Adrenal gland (tissue), 5 donors: ENCODE measurements at regions not wholly inside any gene's neighbourhood (a gene's known extent, or its start where the extent isn't known, plus 50 kb on each side); places are given as distances from the start of the nearest gene placed in this dataset.

Experiments used
- POLR2A ChIP-seq, 2 donors: fragments of 450-650 bp; IDR thresholded peaks; one replicate each; pipeline ENCODE4 v1.6.1; 2017; ENCODE audit warnings: antibody characterized with exemption in 2 of 2, mild to moderate bottlenecking in 2 of 2, moderate library complexity in 1 of 2
- TF ChIP-seq, protein P1 (sequence below), 6 experiments: fragments of 450-650 bp in 4 of 6; fragments of 200-600 bp in 2 of 6; sonication (generic) in 1 of 6; IDR thresholded peaks; 1 replicate in 5 of 6; 2 replicates in 1 of 6; pipeline versions ENCODE4 v1.5.1 to v1.8.0; 2016 to 2021; ENCODE audit warnings: antibody characterized with exemption in 6 of 6, mild to moderate bottlenecking in 2 of 6, moderate library complexity in 1 of 6
- donor health status: DM: no; HTN: no; CAD: no.

GRCh38 chr3:30530084-30530483 lies 76.3 kb upstream of the TGFBR2 start:
- TF ChIP-seq, protein P1, sequence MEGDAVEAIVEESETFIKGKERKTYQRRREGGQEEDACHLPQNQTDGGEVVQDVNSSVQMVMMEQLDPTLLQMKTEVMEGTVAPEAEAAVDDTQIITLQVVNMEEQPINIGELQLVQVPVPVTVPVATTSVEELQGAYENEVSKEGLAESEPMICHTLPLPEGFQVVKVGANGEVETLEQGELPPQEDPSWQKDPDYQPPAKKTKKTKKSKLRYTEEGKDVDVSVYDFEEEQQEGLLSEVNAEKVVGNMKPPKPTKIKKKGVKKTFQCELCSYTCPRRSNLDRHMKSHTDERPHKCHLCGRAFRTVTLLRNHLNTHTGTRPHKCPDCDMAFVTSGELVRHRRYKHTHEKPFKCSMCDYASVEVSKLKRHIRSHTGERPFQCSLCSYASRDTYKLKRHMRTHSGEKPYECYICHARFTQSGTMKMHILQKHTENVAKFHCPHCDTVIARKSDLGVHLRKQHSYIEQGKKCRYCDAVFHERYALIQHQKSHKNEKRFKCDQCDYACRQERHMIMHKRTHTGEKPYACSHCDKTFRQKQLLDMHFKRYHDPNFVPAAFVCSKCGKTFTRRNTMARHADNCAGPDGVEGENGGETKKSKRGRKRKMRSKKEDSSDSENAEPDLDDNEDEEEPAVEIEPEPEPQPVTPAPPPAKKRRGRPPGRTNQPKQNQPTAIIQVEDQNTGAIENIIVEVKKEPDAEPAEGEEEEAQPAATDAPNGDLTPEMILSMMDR (IDR thresholded peaks at IDR 0.05), result no peak
- no peak for TF ChIP-seq POLR2A (IDR thresholded peaks at IDR 0.05)
